Stimulated activated CD8-positive, alpha-beta memory T cell treated with anti-CD3 and anti-CD28 coated beads, Interleukin-12 subunit alpha, Interleukin-12 subunit beta, amount 100 ng/mL, for 1 hour (primary cell): ENCODE measurements at regions not wholly inside any gene's neighbourhood (a gene's known extent, or its start where the extent isn't known, plus 50 kb on each side); places are given as distances from the start of the nearest gene placed in this dataset.

Source experiments
- DNase-seq: peaks from one replicate; pipeline ENCODE4 v3.0.0-alpha.2; 2020; ENCODE audit warnings: low read depth

DNA sequence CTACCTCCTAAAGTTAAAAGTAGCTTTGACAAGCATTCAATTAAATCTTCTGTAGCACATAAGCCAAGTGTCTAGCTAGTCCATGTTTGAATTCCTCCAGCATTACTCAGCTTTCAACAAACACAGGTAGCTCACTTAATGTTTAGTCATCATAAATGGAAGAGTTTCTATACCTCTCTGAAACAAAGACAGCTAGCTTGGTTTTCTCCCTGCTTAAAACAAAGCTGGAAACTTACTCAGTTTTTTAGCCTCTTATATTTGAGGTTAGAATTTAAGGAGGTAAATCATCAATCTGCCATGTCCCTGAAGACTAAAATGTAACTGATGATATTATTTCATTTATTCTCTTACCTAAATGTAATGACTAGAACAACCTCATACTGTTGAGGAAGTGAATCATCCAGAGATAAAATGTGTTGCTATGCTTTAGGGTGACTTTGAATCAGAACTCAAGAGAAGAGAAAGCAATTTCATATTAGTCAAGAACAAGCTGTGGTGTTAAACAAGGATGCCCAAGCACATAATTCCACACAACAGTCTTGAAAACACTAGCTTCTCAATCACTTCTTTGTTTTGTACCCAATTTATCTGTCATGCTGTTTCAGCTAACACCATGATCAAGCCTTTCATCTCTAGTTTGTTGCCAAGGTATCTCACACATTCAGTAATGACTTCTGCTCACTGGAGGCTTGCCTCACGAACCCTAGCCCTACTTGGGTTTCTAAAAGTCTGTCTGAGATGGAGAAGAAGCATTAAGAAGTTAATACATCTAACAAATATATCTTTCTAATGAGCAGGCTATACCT is 251.9 kb downstream of the EPM2A start:
- DNase-seq = no peak

DNA sequence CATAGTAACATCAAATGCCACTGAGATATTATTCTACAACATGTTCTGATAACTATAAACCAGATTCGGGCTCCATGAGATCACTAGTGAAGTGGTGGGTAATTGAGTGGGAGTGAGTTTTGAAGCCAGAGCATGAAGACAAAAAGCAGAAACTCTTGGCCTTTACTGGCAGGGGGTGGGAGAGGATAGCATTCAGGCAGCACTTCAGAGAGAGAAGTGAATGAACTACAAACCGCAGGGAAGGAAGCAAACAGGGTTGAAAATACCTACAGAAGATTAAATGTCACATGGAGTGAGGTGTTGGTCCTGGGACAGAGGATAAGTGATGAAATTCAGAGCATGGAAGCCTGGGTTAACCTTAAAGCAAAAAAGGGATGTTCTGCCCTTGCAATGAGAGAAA is 250.0 kb downstream of the EPM2A start:
- no peak for DNase-seq

DNA sequence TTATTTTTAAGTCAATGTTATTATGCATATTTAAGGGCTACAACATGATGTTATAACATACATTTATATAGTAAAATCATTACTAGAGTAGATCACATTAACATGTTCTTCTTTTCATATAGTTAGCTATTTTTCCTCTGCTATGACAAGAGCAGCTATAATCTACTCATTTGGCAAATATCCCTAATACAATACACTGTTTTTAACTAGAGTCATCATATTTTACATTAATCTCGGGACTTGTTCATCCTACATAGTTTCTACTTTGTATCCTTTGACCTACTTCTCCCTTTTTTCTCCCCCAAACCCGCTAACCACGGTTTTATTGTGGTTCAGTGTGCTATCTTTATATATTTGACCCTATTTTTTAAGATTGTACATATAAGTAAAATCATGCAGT is 249.0 kb downstream of the EPM2A start:
- no peak for DNase-seq

DNA sequence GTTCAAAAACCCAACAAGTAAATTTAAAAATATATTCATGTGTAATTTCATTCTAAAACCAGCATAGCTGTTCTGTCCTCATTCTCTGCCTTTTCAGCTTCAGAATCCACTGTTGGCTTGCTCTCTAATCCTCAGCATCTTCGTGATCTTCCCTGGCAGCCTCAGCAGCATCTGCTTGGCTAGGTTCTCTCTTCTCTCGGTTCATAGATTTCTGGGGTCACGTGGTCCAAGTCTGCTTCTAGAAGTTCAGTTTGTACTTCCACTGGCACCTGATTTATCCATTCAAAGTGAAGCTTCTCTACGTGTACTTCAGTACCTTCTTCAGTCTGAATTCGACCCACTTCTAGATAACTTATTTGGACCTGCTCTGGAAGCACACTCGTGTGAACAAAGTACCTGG is 245.7 kb downstream of the EPM2A start:
- DNase-seq = no peak

DNA sequence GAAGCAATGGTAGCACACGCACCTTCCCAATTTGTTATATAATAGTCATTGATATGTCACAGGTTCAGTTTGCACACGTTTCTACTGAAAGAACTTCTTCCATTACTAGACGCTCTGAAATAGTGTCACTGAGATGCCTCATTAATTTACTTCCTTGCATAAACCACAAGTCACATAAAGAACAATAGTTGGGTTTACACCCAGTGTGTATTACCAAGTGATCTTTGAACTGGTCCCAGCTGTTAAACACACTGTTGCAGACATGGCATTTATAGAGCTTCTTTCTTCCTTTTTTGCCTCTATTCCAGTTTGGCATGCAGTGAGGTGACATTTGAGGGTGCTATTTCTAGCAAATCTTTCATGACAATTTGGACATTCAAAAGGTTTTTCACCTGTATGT is 245.3 kb downstream of the EPM2A start:
- DNase-seq = no peak

DNA sequence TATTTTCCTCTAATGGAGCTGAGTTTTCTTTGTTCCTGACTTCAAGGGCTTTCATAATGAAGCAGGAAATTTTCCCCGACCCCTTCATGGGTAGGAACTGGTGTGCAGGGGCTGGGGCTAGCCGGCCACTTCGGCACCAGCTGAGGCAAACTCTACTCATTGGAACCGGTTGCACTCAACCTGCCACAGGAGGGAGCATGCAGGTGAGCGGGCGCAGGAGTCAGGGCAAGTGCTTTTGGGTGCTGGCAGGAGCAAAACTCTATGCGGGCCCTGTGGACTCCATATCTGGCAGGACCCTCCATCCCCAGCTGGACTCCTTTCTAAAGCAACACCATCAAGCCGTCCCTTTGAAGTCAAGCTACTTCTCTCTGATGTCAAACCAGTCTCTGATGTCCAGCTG is 244.2 kb downstream of the EPM2A start:
- no peak for DNase-seq

DNA sequence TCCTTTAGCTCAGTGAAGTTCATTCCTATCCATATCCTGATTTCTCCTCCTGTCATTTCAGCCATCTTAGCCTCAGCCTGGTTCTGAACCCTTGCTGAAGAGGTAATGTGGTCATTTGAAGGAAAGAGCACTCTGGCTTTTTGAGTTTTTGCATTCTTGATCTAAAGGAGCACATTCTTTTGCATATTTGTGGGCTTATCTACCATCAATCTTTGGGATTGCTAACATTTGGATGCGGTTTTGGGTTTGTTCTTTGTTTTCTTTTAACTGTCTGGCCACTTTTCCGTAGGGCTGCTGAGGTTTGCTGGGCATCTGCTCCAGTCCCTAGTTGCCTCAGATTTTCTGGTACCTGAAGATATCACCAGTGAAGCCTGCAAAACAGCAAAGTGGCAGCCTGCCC is 238.3 kb downstream of the EPM2A start:
- no peak for DNase-seq

DNA sequence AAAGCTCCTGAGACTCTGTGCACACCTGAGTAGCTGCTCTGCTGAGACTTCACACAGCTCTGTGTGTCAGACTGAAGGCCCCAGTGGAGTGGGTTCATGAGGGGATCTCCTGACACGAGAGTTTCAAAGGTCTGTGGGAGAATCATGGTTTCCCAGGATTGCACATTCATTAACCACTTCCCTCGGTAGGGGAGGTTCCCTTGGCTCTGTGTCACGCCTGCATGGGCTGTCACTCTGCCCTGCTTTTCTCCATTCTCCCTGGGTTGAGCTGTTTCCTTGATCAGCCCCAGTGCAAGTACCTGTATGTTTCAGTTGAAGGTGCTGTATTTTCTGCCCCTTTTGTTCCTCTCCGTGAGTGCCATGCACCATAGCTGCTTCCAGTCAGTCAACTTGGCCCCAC is 236.9 kb downstream of the EPM2A start:
- no peak for DNase-seq

DNA sequence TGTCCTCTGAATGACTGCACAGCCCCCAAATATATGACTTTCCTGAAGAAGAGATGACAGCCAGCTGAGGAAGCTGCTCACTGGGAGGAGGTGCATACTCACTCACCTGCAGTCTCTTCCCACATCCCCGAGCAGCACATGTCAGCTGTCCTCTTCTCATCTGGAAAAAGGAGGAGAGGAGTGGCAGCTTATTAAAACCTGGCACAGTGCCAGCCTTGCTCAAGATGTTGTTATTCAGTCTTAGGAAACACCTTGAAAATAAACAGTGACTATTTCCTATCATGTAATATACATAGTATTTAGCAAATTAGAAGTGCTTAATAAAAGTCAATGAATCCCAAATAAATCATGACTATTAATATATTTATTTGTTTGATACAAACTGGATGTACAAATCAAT is 232.9 kb downstream of the EPM2A start:
- DNase-seq = no peak

DNA sequence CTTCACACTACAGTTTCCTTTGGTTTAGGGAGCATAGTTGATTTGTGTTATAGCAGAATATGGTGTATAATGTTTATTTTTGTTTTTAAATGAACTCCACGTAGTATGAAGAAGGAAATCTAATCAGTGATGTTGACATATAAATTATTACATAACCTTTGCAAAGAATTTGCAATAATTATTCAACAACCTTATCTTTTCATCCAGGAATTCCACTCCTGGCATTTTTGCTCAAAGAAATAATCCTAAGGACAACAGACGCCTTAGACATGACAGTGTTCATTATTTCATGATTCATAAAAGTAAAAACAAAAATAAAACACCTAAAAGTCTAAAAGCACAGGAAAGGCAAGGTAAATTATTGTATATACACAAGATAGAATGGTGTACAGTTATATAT is 229.2 kb downstream of the EPM2A start:
- DNase-seq = no peak

DNA sequence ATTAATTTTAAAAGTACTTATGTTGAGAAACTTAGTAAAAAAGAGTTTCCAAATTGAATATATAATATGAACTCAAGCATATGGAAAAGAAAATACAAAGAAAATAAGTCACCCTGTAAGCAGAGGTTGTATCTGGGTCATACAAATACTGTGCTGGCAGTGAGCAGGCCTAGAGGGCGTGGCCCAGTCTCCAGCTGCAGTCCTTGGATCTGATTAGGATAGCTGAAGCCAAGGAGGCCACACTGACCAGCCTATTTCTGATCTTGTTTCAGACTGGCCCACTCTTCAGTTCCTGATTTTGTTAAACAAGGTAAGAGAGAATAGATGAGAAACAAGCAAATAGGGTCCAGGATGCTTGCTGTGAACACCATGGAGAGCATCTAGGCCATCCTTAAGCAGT is 228.8 kb downstream of the EPM2A start:
- no peak for DNase-seq

DNA sequence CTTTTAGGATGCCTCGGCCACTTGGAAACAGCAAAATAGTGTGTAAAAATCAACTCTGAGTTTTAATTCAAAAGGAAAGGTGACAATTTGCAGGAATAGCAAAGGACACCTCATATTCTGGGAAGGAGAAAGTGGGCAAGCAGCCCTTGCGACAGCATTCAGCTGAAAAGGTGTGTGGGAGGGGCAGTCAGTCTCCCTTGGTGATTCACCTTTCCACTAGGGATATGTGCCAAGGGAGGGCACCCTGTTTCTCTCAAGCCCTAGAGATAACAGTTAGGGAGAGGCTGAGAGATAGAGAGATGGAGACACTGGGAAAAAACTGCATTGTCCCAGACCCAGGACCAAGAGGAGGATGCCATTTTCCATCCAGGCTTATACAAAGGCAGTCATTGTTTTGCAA is 228.1 kb downstream of the EPM2A start:
- no peak for DNase-seq

DNA sequence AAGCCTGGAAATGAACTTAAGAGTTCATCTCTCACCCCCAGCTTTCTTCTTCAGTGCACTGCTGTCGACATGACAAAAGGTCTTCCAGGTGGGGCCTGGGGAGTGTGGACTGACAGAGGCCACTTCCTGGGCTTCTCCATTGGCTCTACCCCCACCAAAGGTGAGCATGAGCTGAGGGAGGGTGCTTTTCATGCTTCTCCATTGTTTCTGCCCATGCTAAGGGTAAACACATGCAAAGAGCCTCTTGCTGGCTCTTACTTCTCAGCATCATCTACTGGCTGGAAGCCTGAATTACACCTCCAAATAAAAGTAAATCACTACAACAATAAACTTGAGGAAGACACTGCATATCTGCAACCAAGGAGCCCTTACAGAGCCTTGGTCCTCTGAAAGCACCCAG is 227.2 kb downstream of the EPM2A start:
- DNase-seq = no peak

DNA sequence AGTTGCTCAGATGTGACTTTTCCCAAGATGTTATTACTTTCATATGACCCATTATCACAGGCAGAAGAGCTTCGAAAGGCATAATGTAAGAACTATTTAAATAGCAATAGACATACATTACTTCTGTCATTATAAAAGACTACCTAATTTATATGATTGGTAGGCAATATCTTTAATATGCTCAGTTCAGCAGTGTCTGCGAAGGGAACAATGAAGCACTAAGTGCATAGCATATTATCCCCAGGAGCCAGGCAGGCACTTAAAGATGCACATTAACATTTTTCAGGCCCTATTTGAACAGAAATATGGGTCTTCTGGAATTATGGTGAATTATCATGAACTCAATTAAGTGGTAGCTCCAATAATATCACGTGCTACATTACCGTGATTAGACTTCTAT is 217.8 kb downstream of the EPM2A start:
- DNase-seq = no peak

DNA sequence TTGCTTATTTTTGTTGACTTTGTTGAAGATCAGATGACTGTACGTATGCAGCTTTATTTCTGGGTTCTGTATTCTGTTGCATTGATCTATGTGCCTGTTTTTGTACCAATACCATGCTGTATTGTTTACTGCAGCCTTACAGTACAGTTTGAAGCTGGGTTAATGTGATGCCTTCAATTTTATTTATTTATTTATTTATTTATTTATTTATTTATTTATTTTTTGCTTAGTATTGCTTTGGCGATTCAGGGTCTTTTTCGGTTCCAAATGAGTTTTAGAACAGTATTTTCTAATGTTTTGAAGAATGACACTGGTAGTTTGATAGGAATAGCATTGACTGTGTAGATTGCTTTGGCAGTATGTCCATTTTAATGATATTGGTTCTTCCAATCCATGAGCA is 210.3 kb downstream of the EPM2A start:
- DNase-seq = no peak

DNA sequence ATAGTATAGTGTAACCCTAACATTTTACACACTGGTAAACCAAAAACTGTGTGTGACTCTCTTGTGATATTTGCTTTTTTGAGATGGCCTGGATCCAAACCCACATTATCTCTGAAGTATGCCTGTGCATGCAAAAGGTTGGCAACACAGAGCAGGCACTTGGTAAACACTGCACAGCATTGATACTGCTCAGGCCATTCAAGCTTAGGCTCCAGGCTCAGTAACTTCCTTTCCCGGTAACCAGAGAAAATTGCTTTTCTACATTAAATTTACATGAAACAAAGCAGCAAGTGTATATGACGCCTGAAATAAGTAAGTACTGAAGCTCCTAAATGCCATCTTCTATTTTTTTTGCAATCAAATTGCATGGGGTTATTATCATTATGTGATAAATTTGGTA is 205.7 kb downstream of the EPM2A start:
- DNase-seq = no peak

DNA sequence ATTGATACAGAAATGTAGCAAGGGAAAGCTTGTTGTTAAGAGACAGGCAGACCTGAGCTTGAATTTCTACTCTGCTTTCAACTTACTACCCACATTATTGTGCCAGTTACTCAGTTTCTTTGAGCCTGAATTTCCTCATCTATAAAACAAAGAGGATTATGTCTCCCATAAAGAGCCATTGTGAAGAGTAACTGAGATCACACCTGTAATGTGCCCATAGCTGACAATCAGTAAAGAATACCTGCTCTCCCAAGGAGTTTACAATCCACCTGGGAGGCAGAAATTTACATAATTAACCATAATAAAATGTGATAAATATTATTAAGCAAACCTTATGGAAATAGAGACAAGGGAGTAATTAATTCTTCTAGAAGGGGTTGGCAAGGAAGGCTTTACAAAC is 204.9 kb downstream of the EPM2A start:
- no peak for DNase-seq

DNA sequence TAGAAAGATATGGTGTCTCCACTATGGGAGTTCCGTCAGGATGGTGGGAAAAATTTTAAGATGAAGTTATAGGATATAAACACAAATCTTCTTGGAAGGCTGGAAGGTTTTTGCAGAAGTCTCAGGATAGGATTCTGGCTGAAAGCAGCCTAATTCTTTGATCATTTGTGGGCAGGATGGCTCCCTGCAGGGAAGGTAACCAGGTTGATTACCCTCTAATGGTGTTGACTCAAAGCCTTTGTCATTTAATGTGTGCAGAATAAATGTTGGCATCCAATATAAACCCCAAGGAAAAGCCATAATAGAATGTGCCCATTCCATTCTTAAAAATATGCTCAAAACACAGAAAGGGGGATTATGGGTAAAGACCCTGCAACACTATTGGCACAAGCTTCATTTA is 204.3 kb downstream of the EPM2A start:
- DNase-seq = no peak

DNA sequence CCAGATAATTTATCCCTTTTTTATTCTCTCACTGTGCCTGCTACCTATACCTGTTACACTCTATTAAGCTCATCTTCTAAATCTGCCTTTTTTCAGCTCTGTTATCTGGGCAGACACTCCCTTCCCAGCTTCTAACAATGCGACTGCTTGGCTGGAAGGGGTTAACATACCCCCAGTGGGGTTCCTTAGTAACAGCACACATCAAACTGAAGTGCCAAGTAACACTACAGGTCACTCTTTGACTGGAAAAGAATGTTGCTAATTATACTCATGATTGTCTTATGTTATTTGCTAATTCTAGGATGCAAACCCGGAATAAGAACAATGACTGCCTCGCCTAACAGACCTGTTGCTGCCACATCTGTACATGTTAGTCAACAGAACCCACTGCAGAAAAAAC is 203.5 kb downstream of the EPM2A start:
- DNase-seq = no peak

DNA sequence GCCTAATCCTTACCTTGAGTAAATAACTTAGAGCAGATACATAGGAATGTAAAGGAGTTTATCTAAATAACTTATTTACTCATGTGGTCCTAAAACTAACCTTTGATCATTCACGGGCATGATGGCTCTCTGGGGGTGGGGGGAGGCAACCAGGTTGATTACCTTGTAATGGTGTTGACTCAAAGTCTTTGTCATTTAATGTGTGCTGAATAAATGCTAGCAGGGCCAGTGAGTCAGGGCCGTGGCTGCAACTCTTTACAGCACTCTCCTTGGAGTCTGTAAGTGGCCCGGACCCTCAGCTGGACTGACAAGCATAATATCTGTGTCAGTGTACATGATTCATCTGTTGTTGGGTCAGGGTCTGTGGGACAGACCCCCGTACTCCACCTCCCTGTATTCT is 203.0 kb downstream of the EPM2A start:
- no peak for DNase-seq

DNA sequence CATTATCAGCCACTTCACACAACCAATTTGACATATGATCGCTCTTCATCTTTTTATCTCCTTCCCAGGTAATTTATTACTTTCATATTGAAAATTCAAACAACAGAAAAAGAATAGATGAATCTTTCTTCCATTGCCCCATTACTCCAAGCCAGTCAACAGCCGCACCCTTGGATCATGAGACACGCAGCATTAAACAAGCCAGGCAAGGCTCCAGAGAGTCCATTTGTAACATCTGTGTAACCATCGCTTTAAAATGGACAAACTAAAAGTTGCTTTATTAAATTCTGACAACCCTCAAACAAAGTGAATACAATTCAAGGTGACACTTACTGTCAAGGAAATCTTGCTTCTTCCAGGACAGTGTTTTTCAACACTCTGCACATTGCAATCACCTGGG is 200.3 kb downstream of the EPM2A start:
- no peak for DNase-seq

DNA sequence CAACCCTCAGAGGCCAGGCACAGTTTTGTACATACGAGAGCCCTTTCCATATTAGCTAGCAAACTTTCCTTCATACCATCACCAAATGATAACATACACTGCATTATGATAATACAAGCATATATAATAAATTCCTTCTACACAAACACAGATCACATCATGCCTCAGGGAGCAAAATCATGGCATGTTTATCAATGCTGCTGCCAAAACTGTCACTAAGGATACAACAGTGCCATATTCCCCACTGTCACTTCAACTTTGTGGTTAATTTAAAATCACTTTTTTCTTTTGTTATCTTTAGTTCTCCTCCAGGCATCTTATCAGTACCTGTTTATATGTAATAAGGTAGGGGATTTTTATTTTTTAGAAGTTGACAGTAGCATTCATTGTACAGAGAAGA is 196.3 kb downstream of the EPM2A start:
- no peak for DNase-seq

DNA sequence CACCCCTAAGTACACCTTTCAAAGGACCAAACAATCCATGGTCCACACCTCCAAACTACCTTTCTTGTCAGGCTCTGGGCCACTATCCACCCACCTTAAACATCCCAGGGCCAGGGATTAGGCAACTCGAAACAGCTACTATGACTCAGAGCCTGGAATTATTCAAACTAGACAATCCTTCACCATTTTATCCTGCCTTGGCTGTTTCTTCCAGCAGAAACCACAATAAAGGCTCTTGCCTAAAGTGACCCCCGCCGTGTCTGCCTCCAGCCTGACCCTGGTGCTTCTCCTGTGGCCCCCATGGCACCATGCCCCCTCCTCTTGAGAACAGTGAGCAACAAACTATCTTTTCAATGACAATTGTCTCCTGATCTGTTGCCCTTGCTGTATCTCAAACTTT is 195.5 kb downstream of the EPM2A start:
- DNase-seq = no peak

DNA sequence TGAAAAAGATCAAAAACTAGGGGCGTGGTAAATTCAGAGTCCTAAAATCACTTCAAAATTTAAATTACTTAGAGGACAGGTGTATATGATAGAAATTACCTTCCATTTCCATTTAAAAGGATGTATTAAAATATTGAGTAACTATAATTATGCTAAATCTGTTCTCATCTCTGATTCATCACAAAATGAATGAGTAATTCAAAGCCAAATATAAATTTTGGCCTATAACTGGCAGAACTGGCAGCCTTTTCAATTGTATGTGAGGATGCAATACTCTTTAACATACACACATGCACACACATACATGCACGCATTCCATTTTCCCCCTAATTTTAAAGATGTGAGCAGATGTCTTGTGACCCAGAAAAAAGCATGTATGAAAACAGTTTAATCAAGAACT is 194.6 kb downstream of the EPM2A start:
- no peak for DNase-seq

DNA sequence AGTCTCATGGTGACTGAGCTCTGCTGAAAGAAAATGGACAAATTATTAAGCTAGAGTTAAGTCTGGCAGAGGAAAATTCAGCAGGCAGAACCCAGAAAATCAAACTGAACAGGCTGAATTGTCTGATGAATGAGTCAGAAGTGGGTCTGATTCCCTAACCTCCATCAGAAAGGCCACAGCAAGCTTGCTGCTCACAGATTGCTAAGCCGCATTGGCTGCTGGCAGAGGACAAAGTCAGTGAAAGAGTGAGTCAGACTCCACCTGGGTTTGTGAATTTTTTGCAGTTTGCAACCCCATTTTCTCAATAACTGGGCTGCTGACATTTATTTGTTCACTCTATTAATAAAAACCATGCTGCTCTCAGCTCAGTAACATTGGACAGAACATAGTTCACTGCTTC is 191.3 kb downstream of the EPM2A start:
- no peak for DNase-seq
